Activated CD4-positive, alpha-beta T cell treated with anti-CD3 and anti-CD28 coated beads, Interleukin-2, amount 10 ng/mL, durations not matched to agents 24 days and 14 days (primary cell): ENCODE measurements at regions not wholly inside any gene's neighbourhood (a gene's known extent, or its start where the extent isn't known, plus 50 kb on each side); places are given as distances from the start of the nearest gene placed in this dataset.

Source experiments
- DNase-seq: peaks from one replicate; pipeline ENCODE4 v3.0.0; 2022
- H3K27ac Mint-ChIP-seq: one replicate; pipeline ENCODE4 v1.8.0; 2022; ENCODE audit warnings: mild to moderate bottlenecking, mixed read lengths
- H3K27me3 Mint-ChIP-seq: one replicate; pipeline ENCODE4 v1.8.0; 2022; ENCODE audit warnings: mixed read lengths
- H3K36me3 Mint-ChIP-seq: one replicate; pipeline ENCODE4 v1.8.0; 2022; ENCODE audit warnings: low read depth, mild to moderate bottlenecking, mixed read lengths
- H3K4me1 Mint-ChIP-seq: one replicate; pipeline ENCODE4 v1.8.0; 2021; ENCODE audit warnings: mixed read lengths
- H3K4me3 Mint-ChIP-seq: one replicate; pipeline ENCODE4 v1.8.0; 2022; ENCODE audit warnings: mild to moderate bottlenecking, moderate library complexity, mixed read lengths
- H3K9me3 Mint-ChIP-seq: one replicate; pipeline ENCODE4 v1.8.0; 2021; ENCODE audit warnings: mixed read lengths
- intact Hi-C: fragments of 100-400 bp; cut with micrococcal nuclease; formaldehyde crosslinking; loops from one replicate; pipeline ENCODE4 v1.15.1; 2023

DNA sequence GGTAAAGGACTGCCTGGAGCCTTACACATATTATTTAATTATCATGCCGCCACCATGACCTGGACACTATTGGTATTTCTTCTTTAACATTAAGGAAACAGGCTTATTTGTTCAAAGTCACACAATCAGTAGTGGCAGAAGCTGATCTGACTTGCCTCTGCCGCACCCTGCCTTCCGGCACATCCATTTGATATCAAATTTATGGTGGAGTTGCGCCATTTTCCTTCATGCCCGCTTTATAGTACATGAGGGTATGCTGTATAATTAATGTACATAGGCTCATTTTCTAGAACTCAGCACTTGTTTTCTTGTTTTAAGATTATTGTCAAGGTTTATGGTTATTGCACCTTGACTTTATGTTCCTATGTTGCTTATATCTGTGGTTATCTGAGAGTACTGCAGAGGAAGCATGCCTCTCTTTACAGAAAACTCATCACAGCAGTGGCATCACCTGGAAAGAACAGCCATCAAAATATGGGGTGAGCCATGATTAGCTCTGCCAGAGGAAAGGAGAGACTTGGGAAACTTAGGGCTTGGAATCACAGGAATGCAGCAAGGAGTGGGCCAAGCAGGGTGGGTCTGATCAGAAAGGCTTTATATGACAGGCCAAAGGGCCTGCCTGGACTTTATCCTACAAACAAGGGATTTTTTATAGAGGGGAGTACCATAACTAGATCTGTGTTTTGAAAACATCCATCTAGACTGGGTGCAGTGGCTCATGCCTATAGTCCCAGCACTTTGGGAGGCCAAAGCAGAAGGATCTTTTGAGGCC, 72.2 kb upstream of the GJB5 start:
- intact Hi-C loops = no loop called here
- peaks cover 2% of the 10 kb centered on the region for H3K36me3 Mint-ChIP-seq
- H3K27ac Mint-ChIP-seq = no peak overlapping the region
- H3K9me3 Mint-ChIP-seq = peaks cover 3% of the 10 kb centered on the region
- peaks cover 11% of the 10 kb centered on the region for H3K27me3 Mint-ChIP-seq
- DNase-seq = no peak
- H3K4me1 Mint-ChIP-seq = peaks cover 9% of the 10 kb centered on the region
- H3K4me3 Mint-ChIP-seq = no peak overlapping the region

GRCh38 chr1:34683616-34684015, 71.2 kb upstream of the GJB5 start:
- no peak overlapping the region for H3K4me3 Mint-ChIP-seq
- no peak for DNase-seq
- H3K4me1 Mint-ChIP-seq = peaks cover 9% of the 10 kb centered on the region
- no peak overlapping the region for H3K27ac Mint-ChIP-seq
- H3K9me3 Mint-ChIP-seq = peaks cover 3% of the 10 kb centered on the region
- peaks cover 11% of the 10 kb centered on the region for H3K27me3 Mint-ChIP-seq
- intact Hi-C loops = no loop called here
- H3K36me3 Mint-ChIP-seq = peaks cover 2% of the 10 kb centered on the region

DNA sequence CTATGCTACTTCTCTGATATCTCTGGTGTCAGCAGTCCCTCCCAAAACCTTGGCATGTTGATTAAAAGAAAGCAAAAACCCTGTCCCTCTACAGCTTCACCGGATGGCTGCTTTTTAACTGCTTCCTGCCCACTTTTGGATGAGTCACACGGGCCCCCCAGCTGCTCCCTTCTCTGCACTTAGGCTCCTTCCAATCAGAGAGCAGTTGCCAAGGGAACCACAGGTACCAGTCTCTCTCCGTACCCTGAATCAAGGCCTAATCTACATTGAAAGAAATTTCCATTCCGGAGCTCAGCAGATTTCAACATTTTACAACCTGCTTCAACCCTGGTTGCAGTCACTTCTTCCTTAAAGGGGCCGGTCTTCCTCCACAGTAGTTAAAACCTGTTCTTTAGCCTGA, 70.6 kb upstream of the GJB5 start:
- Mint-ChIP-seq H3K4me1 (peaks cover 9% of the 10 kb centered on the region), H3K27ac (no peak overlapping the region), H3K27me3 (peaks cover 5% of the 10 kb centered on the region), H3K36me3 (peaks cover 2% of the 10 kb centered on the region), H3K4me3 (no peak overlapping the region), H3K9me3 (peaks cover 3% of the 10 kb centered on the region)
- intact Hi-C loops = no loop called here
- peak; percentile 57 for DNase-seq

DNA sequence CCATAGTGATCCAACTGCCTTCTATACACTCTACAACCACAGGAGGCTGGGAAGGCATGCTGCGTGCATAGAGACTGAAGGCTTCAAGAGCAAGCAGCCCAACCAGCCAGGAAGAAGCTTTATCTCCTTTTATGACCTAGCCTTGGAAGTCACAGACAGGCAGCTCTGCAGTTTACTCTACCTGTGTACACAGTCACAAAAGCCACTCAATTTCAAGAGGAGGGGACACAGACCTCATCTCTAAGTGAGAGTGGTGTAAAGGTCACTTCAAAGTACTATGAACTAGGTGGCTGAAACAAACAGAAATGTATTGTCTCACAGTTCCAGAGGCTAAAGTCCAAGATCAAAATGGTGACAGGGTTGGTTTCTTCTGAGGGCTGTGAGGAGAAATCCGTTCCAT, 69.6 kb upstream of the GJB5 start:
- no peak overlapping the region for H3K27ac Mint-ChIP-seq
- no peak for DNase-seq
- intact Hi-C loops = no loop called here
- H3K27me3 Mint-ChIP-seq = peaks cover 8% of the 10 kb centered on the region
- H3K36me3 Mint-ChIP-seq = peaks cover 2% of the 10 kb centered on the region
- H3K4me1 Mint-ChIP-seq = peaks cover 9% of the 10 kb centered on the region
- H3K4me3 Mint-ChIP-seq = no peak overlapping the region
- H3K9me3 Mint-ChIP-seq = peaks cover 3% of the 10 kb centered on the region

DNA sequence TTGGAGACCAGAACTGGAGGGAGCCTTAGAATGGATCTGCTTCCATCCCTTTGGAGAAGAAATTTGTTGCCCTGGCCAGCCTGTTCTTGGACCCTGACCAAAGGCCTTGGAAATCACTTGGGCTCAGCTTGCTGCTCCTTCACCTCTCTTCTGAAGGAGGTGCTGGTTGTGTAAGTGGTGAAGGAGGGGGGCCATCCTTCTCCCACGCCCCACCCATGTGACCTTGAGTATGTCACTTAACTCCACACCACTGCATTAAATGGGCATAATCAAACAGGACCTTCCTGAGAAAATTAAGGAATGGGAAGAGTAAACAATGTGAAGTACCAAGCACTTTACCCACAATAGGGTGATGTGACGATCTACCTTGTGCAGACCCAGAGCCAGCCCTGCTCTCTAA, 68.3 kb upstream of the GJB5 start:
- no peak for DNase-seq
- H3K27me3 Mint-ChIP-seq = peaks cover 8% of the 10 kb centered on the region
- H3K9me3 Mint-ChIP-seq = peaks cover 3% of the 10 kb centered on the region
- peaks cover 9% of the 10 kb centered on the region for H3K4me1 Mint-ChIP-seq
- H3K27ac Mint-ChIP-seq = no peak overlapping the region
- H3K4me3 Mint-ChIP-seq = no peak overlapping the region
- peaks cover 2% of the 10 kb centered on the region for H3K36me3 Mint-ChIP-seq
- intact Hi-C loops = no loop called here

GRCh38 chr1:34688006-34688741, 66.7 kb upstream of the GJB5 start:
- Mint-ChIP-seq H3K36me3 (peaks cover 2% of the 10 kb centered on the region), H3K4me1 (peaks cover 9% of the 10 kb centered on the region), H3K27ac (no peak overlapping the region), H3K27me3 (peaks cover 8% of the 10 kb centered on the region), H3K9me3 (peaks cover 3% of the 10 kb centered on the region), H3K4me3 (no peak overlapping the region)
- intact Hi-C loops = no loop called here
- no peak for DNase-seq

GRCh38 chr1:34690269-34690668, 64.6 kb upstream of the GJB5 start:
- Mint-ChIP-seq H3K27me3 (peaks cover 8% of the 10 kb centered on the region), H3K36me3 (peaks cover 2% of the 10 kb centered on the region), H3K9me3 (peaks cover 3% of the 10 kb centered on the region), H3K4me3 (no peak overlapping the region), H3K27ac (no peak overlapping the region), H3K4me1 (no peaks in the 10 kb centered on the region)
- DNase-seq = no peak
- intact Hi-C loops = no loop called here

- Mint-ChIP-seq H3K27me3 (peaks cover 6% of the 10 kb centered on the region), H3K4me1 (no peaks in the 10 kb centered on the region), H3K4me3 (no peak overlapping the region), H3K27ac (no peak overlapping the region), H3K9me3 (no peaks in the 10 kb centered on the region), H3K36me3 (no peaks in the 10 kb centered on the region)
- no peak for DNase-seq
- intact Hi-C loops = no loop called here
These were observed 61.8 kb upstream of the GJB5 start for GRCh38 chr1:34693081-34693480.

GRCh38 chr1:34694383-34694782, 60.5 kb upstream of the GJB5 start:
- H3K9me3 Mint-ChIP-seq = no peaks in the 10 kb centered on the region
- no peak for DNase-seq
- no peaks in the 10 kb centered on the region for H3K4me1 Mint-ChIP-seq
- H3K36me3 Mint-ChIP-seq = no peaks in the 10 kb centered on the region
- intact Hi-C loops = no loop called here
- H3K27me3 Mint-ChIP-seq = peaks cover 9% of the 10 kb centered on the region
- H3K4me3 Mint-ChIP-seq = no peak overlapping the region
- H3K27ac Mint-ChIP-seq = no peak overlapping the region

GRCh38 chr1:34695580-34695979, 59.3 kb upstream of the GJB5 start:
- no peaks in the 10 kb centered on the region for H3K4me1 Mint-ChIP-seq
- no peak for DNase-seq
- no peaks in the 10 kb centered on the region for H3K36me3 Mint-ChIP-seq
- no peak overlapping the region for H3K4me3 Mint-ChIP-seq
- H3K27me3 Mint-ChIP-seq = peaks cover 5% of the 10 kb centered on the region
- intact Hi-C loops = no loop called here
- no peaks in the 10 kb centered on the region for H3K9me3 Mint-ChIP-seq
- H3K27ac Mint-ChIP-seq = no peak overlapping the region

- Mint-ChIP-seq H3K27me3 (peaks cover 3% of the 10 kb centered on the region), H3K4me1 (no peaks in the 10 kb centered on the region), H3K9me3 (no peaks in the 10 kb centered on the region), H3K4me3 (no peak overlapping the region), H3K36me3 (no peaks in the 10 kb centered on the region), H3K27ac (no peak overlapping the region)
- intact Hi-C loops = no loop called here
- DNase-seq = no peak
These were observed 58.6 kb upstream of the GJB5 start for GRCh38 chr1:34696230-34696629.

DNA sequence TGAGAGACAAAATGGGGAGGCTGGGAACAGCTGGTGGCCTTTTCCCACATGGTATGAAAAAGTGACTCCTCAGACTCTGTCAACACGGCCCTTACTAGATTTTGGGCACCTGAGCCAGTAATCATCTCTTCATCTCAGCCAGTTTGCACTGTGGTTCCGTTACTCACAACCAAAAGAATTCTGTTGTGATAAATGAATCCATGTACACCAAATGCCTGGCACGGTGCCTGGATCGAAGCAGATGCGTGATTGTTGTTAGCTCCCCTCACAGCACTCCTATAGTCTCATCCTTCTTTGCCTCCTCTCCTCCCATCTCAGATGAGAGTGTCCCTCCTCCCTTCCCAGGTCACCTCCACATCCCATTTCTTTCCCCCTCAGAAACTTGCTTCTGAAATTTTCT, 57.9 kb upstream of the GJB5 start:
- no peaks in the 10 kb centered on the region for H3K4me1 Mint-ChIP-seq
- H3K36me3 Mint-ChIP-seq = no peaks in the 10 kb centered on the region
- H3K4me3 Mint-ChIP-seq = no peak overlapping the region
- no peak for DNase-seq
- intact Hi-C loops = no loop called here
- peaks cover 3% of the 10 kb centered on the region for H3K27me3 Mint-ChIP-seq
- no peak overlapping the region for H3K27ac Mint-ChIP-seq
- H3K9me3 Mint-ChIP-seq = no peaks in the 10 kb centered on the region

DNA sequence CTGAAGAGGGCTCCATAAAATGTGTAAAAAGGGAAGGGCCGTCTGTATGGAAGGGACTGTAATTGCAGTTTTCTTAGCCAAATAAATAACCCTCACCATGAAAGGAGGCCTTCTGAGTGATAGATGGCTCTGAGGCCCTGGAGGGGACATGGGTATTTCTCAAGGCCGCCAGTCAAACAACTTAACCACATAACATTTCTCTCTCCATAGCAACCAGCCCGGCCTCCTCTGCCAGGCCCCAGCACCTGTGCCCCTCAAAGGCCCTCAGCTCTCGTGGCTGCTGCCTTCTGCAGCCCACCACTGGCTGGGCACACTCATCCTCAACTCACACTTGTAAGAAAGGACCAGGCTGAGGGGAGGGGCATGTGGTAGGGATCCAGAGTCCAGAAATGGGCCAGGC, 57.0 kb upstream of the GJB5 start:
- no peak for DNase-seq
- intact Hi-C loops = no loop called here
- no peak overlapping the region for H3K27ac Mint-ChIP-seq
- no peaks in the 10 kb centered on the region for H3K4me1 Mint-ChIP-seq
- H3K4me3 Mint-ChIP-seq = no peak overlapping the region
- H3K9me3 Mint-ChIP-seq = no peaks in the 10 kb centered on the region
- H3K36me3 Mint-ChIP-seq = no peaks in the 10 kb centered on the region
- peaks cover 3% of the 10 kb centered on the region for H3K27me3 Mint-ChIP-seq

DNA sequence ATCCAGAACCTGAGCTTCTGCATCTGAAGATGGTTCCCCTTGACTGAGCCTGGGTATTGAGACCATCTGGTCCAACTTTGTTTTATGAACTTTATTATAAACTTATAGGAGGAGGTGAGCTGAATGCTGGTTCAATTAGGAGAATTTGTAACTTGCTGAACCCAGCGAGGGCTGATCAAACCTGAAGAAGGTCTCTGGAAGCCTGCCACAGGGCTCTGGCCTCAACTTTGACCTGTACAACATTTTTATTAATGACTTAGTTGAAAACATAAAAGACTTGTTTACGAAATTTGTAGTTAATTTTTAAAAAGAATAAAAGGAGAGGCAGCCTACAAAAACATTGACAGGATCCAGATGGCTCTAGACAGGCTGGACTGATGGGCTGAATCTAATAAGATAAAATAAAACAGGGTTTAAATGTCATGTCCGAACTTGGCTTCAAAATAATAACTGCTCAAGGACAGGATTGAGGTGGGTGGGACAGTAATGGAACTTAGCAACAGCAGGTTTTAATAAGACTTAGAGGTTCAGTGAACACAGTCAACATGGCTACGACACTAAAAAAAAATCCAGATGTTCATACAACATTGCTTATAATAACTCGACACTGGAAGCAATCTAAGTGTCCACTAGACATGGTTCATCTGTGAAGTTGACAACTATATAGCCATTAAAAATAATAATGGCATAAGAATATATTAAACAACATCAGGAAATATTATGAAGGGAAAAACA, 53.4 kb upstream of the GJB5 start:
- Mint-ChIP-seq H3K9me3 (no peaks in the 10 kb centered on the region), H3K27ac (no peak overlapping the region), H3K4me3 (no peak overlapping the region), H3K27me3 (peaks cover 5% of the 10 kb centered on the region), H3K4me1 (no peaks in the 10 kb centered on the region), H3K36me3 (no peaks in the 10 kb centered on the region)
- intact Hi-C loops = no loop called here
- no peak for DNase-seq
